HG03139 (cell line): ENCODE measurements at regions not wholly inside any gene's neighbourhood (a gene's known extent, or its start where the extent isn't known, plus 50 kb on each side); places are given as distances from the start of the nearest gene placed in this dataset.
"Not testable (repeated sequence)": the region's sequence is repeated elsewhere in the genome, so short reads cannot be mapped to it uniquely, and the experiment has no call there.

ENCODE experiments used
- ATAC-seq: cut with Tn5 transposase; IDR thresholded peaks from one replicate; pipeline ENCODE4 v1.9.1; 2021; ENCODE audit not compliant: unreplicated experiment

- no peak for ATAC-seq
Measured at GRCh38 chr19:28700176-28700575, 512.8 kb downstream of the UQCRFS1 start.

GRCh38 chr19:28697308-28697707 lies 515.6 kb downstream of the UQCRFS1 start:
- ATAC-seq, result no peak

GRCh38 chr19:28694812-28695211 lies 518.1 kb downstream of the UQCRFS1 start:
- no peak for ATAC-seq

GRCh38 chr19:28691683-28692082 lies 521.3 kb downstream of the UQCRFS1 start:
- no peak for ATAC-seq

- ATAC-seq, result not testable (repeated sequence)
Measured at GRCh38 chr19:28689464-28689863, 523.5 kb downstream of the UQCRFS1 start.

- no peak for ATAC-seq
Measured at GRCh38 chr19:28687296-28687695, 525.7 kb downstream of the UQCRFS1 start.

GRCh38 chr19:28686756-28687155 lies 526.2 kb downstream of the UQCRFS1 start:
- no peak for ATAC-seq

- ATAC-seq, result no peak
Measured at GRCh38 chr19:28685802-28686201, 527.1 kb downstream of the UQCRFS1 start.

- ATAC-seq, result not testable (repeated sequence)
Measured at GRCh38 chr19:28685077-28685476, 527.9 kb downstream of the UQCRFS1 start.

GRCh38 chr19:28680111-28680510 lies 532.8 kb downstream of the UQCRFS1 start:
- ATAC-seq, result no peak

GRCh38 chr19:28670836-28671235 lies 542.1 kb downstream of the UQCRFS1 start:
- no peak for ATAC-seq

- no peak for ATAC-seq
Measured at GRCh38 chr19:28669804-28670203, 543.1 kb downstream of the UQCRFS1 start.

GRCh38 chr19:28667348-28667977 lies 545.5 kb downstream of the UQCRFS1 start:
- no peak for ATAC-seq

GRCh38 chr19:28665748-28666147 lies 547.2 kb downstream of the UQCRFS1 start:
- ATAC-seq, result no peak

GRCh38 chr19:28656644-28657043 lies 556.3 kb downstream of the UQCRFS1 start:
- ATAC-seq, result no peak

GRCh38 chr19:28655054-28655453 lies 557.9 kb downstream of the UQCRFS1 start:
- no peak for ATAC-seq

GRCh38 chr19:28652765-28653164 lies 560.2 kb downstream of the UQCRFS1 start:
- no peak for ATAC-seq

GRCh38 chr19:28646629-28647028 lies 566.3 kb downstream of the UQCRFS1 start:
- no peak for ATAC-seq

- ATAC-seq, result no peak
Measured at GRCh38 chr19:28644169-28644775, 568.7 kb downstream of the UQCRFS1 start.

- ATAC-seq, result no peak
Measured at GRCh38 chr19:28642787-28643683, 569.9 kb downstream of the UQCRFS1 start.

- ATAC-seq, result no peak
Measured at GRCh38 chr19:28641395-28641794, 571.6 kb downstream of the UQCRFS1 start.

GRCh38 chr19:28640506-28640905 lies 572.4 kb downstream of the UQCRFS1 start:
- no peak for ATAC-seq
